ENCODE measurements at regions not wholly inside any gene's neighbourhood (a gene's known extent, or its start where the extent isn't known, plus 50 kb on each side); places are given as distances from the start of the nearest gene placed in this dataset.

GRCh38 chr5:45029553-45029952 lies 220.8 kb downstream of the MRPS30 start:
- no peak for DNase-seq (ENCODE audit: low read depth in 1 of 2, low spot score in 1 of 2)
- no peak for TF ChIP-seq JUND (IDR thresholded peaks at IDR 0.05; ENCODE audit: low read depth)
- in situ Hi-C loops (cut with HindIII; ENCODE audit: low pct_unique_long_range_greater_than_20kb, low sequenced_read_pairs) = no loop called here

- in situ Hi-C loops (cut with HindIII; ENCODE audit: low pct_unique_long_range_greater_than_20kb, low sequenced_read_pairs) = no loop called here
- DNase-seq (ENCODE audit: low read depth in 1 of 2, low spot score in 1 of 2) = no peak
- no peak for TF ChIP-seq JUND (IDR thresholded peaks at IDR 0.05; ENCODE audit: low read depth)
Measured at GRCh38 chr5:45035991-45036390, 227.2 kb downstream of the MRPS30 start.

- DNase-seq (ENCODE audit: low read depth in 1 of 2, low spot score in 1 of 2) = no peak
- in situ Hi-C loops (cut with HindIII; ENCODE audit: low pct_unique_long_range_greater_than_20kb, low sequenced_read_pairs) = no loop called here
- no peak for TF ChIP-seq JUND (IDR thresholded peaks at IDR 0.05; ENCODE audit: low read depth)
Measured at GRCh38 chr5:45037927-45038326, 229.2 kb downstream of the MRPS30 start.

GRCh38 chr5:45038366-45038987 lies 229.7 kb downstream of the MRPS30 start:
- in situ Hi-C loops (cut with HindIII; ENCODE audit: low pct_unique_long_range_greater_than_20kb, low sequenced_read_pairs) = no loop called here
- no peak for TF ChIP-seq JUND (IDR thresholded peaks at IDR 0.05; ENCODE audit: low read depth)
- DNase-seq (ENCODE audit: low read depth in 1 of 2, low spot score in 1 of 2) = peak; percentile 10 to 64

GRCh38 chr5:45042283-45042682 lies 233.5 kb downstream of the MRPS30 start:
- in situ Hi-C loops (cut with HindIII; ENCODE audit: low pct_unique_long_range_greater_than_20kb, low sequenced_read_pairs) = no loop called here
- no peak for DNase-seq (ENCODE audit: low read depth in 1 of 2, low spot score in 1 of 2)
- no peak for TF ChIP-seq JUND (IDR thresholded peaks at IDR 0.05; ENCODE audit: low read depth)

- DNase-seq (ENCODE audit: low read depth in 1 of 2, low spot score in 1 of 2) = no peak
- no peak for TF ChIP-seq JUND (IDR thresholded peaks at IDR 0.05; ENCODE audit: low read depth)
- in situ Hi-C loops (cut with HindIII; ENCODE audit: low pct_unique_long_range_greater_than_20kb, low sequenced_read_pairs) = no loop called here
Measured at GRCh38 chr5:45057564-45057963, 248.8 kb downstream of the MRPS30 start.

- no peak for TF ChIP-seq JUND (IDR thresholded peaks at IDR 0.05; ENCODE audit: low read depth)
- no peak for DNase-seq (ENCODE audit: low read depth in 1 of 2, low spot score in 1 of 2)
- in situ Hi-C loops (cut with HindIII; ENCODE audit: low pct_unique_long_range_greater_than_20kb, low sequenced_read_pairs) = no loop called here
Measured at GRCh38 chr5:45060724-45061123, 252.0 kb downstream of the MRPS30 start.

GRCh38 chr5:45062044-45062443 lies 253.3 kb downstream of the MRPS30 start:
- TF ChIP-seq JUND (IDR thresholded peaks at IDR 0.05; ENCODE audit: low read depth) = no peak
- no peak for DNase-seq (ENCODE audit: low read depth in 1 of 2, low spot score in 1 of 2)
- in situ Hi-C loops (cut with HindIII; ENCODE audit: low pct_unique_long_range_greater_than_20kb, low sequenced_read_pairs) = no loop called here

- in situ Hi-C loops (cut with HindIII; ENCODE audit: low pct_unique_long_range_greater_than_20kb, low sequenced_read_pairs) = no loop called here
- no peak for TF ChIP-seq JUND (IDR thresholded peaks at IDR 0.05; ENCODE audit: low read depth)
- no peak for DNase-seq (ENCODE audit: low read depth in 1 of 2, low spot score in 1 of 2)
Measured at GRCh38 chr5:45081082-45081481, 272.3 kb downstream of the MRPS30 start.

- no peak for DNase-seq (ENCODE audit: low read depth in 1 of 2, low spot score in 1 of 2)
- in situ Hi-C loops (cut with HindIII; ENCODE audit: low pct_unique_long_range_greater_than_20kb, low sequenced_read_pairs) = no loop called here
- no peak for TF ChIP-seq JUND (IDR thresholded peaks at IDR 0.05; ENCODE audit: low read depth)
Measured at GRCh38 chr5:45089870-45090269, 281.1 kb downstream of the MRPS30 start.

GRCh38 chr5:45093377-45093776 lies 284.6 kb downstream of the MRPS30 start:
- in situ Hi-C loops (cut with HindIII; ENCODE audit: low pct_unique_long_range_greater_than_20kb, low sequenced_read_pairs) = no loop called here
- TF ChIP-seq JUND (IDR thresholded peaks at IDR 0.05; ENCODE audit: low read depth) = no peak
- no peak for DNase-seq (ENCODE audit: low read depth in 1 of 2, low spot score in 1 of 2)

GRCh38 chr5:45094876-45095440 lies 286.2 kb downstream of the MRPS30 start:
- in situ Hi-C loops (cut with HindIII; ENCODE audit: low pct_unique_long_range_greater_than_20kb, low sequenced_read_pairs) = no loop called here
- no peak for TF ChIP-seq JUND (IDR thresholded peaks at IDR 0.05; ENCODE audit: low read depth)
- DNase-seq (ENCODE audit: low read depth in 1 of 2, low spot score in 1 of 2) = no peak

GRCh38 chr5:45098483-45098882 lies 289.7 kb downstream of the MRPS30 start:
- DNase-seq (ENCODE audit: low read depth in 1 of 2, low spot score in 1 of 2) = no peak
- no peak for TF ChIP-seq JUND (IDR thresholded peaks at IDR 0.05; ENCODE audit: low read depth)
- in situ Hi-C loops (cut with HindIII; ENCODE audit: low pct_unique_long_range_greater_than_20kb, low sequenced_read_pairs) = no loop called here

- in situ Hi-C loops (cut with HindIII; ENCODE audit: low pct_unique_long_range_greater_than_20kb, low sequenced_read_pairs) = no loop called here
- no peak for TF ChIP-seq JUND (IDR thresholded peaks at IDR 0.05; ENCODE audit: low read depth)
- no peak for DNase-seq (ENCODE audit: low read depth in 1 of 2, low spot score in 1 of 2)
Measured at GRCh38 chr5:45101146-45101545, 292.4 kb downstream of the MRPS30 start.

Measured in T47D (cell line).